Kidney capillary endothelial cell (primary cell): ENCODE measurements at regions not wholly inside any gene's neighbourhood (a gene's known extent, or its start where the extent isn't known, plus 50 kb on each side); places are given as distances from the start of the nearest gene placed in this dataset.
"Not testable (repeated sequence)": the region's sequence is repeated elsewhere in the genome, so short reads cannot be mapped to it uniquely, and the experiment has no call there.

Experiments
- DNase-seq: peaks from one replicate; pipeline ENCODE4 v3.0.0-alpha.2; 2018; ENCODE audit warnings: low spot score

DNA sequence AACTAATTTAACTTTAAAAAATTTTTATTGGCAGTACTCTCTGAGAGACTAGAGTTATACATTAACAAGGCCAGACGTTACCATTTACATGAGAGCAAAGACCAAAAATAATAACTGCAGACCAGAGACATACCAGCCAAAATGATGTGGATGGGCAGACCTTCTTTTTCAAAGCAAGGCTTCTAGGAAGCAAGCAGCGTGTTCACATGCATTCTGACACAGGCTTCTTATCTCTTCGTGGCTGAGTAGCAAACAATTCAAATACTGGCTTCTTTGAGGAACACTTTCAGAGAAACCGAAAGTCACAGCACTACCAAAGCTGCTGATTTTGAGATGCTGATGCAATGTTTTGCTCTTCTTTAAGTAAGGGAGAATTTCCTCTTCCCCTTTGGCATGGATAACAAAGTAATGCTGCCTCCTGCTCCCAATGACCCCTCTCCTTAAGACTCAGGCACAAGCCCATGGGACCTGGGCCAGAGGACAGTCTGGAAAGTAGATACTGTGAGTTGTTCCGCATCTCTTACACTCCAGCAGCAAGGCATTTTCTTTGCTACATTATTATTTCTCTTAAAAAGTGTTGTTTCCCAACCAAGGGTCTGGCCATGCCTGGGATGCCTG lies 181.9 kb downstream of the MREG start:
- DNase-seq = no peak

DNA sequence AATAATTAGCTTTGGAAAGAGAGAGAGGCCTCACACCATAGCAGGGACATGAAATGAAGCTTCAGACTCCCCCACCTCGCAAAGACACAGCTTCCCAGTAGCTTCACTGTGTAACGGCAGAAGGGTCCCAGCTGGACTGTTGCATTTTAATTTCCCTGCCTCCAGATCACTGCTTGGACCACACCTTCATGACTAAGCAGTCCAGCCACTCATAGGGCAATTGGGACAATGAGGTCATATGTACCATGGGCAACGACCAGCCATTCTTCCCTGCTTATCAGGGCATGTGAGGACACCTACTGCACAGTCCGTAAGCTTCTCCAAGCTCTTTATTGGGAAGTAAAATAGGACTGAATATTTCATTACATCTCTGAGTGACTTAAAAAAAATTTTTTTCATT lies 183.0 kb downstream of the MREG start:
- DNase-seq = no peak

GRCh38 chr2:215829261-215829660 lies 184.1 kb downstream of the MREG start:
- no peak for DNase-seq

DNA sequence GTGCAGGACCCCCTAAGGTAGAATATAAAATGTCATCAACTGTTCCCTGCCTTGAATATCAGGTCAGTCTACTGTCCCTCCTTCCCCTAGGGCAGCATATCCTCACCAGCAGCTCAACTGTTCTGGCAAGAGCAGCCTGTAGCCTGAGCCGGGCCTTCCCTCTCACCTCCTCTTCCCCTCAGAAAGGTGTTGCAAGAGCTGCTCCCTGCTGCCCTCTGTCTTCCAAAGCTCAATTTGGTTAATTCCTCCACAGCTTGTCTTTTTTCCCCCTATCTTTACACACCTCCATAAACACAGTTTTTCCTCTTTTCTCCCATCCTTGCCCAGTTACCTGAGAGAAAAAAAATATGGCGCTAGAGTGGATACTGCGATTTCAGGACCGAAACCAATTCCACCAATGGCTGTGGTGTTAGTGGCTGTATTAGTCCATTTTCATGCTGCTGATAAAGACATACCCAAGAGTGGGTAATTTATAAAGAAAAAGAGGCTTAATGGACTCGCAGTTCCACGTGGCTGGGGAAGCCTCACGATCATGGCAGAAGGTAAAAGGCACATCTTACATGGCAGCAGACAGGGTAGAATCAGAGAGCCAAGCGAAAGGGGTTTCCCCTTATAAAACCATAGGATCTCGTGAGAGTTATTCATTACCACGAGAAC lies 184.7 kb downstream of the MREG start:
- DNase-seq = no peak

- no peak for DNase-seq
Measured at GRCh38 chr2:215826838-215827441, 186.4 kb downstream of the MREG start.

GRCh38 chr2:215826376-215826775 lies 187.0 kb downstream of the MREG start:
- DNase-seq = no peak

- DNase-seq = no peak
Measured at GRCh38 chr2:215825707-215826106, 187.6 kb downstream of the MREG start.

DNA sequence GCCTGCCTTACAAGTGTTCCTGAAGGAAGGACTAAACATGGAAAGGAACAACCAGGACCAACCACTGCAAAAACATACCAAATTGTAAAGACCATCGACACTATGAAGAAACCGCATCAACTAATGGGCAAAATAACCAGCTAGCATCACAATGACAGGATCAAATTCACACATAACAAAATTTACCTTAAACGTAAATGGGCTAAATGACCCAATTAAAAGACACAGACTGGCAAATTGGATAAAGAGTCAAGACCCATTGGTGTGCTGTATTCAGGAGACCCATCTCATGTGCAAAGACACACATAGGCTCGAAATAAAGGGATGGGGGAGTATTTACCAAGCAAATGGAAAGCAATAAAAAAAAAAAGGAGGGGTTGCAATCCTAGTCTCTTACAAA lies 192.1 kb downstream of the MREG start:
- DNase-seq = not testable (repeated sequence)

DNA sequence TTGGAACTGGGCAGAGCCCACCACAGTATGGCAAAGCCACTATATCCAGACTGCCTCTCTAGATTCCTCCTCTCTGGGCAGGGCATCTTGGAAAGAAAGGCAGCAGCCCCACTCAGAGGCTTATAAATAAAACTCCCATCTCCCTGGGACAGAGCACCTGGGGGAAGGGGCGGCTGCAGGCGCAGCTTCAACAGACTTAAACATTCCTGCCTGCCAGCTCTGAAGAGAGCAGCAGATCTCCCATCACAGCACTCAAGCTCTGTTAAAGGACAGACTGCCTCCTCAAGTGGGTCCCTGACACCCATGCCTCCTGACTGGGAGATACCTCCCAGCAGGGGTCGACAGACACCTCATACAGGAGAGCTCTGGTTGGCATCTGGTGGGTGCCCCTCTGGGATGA lies 193.6 kb downstream of the MREG start:
- DNase-seq = not testable (repeated sequence)

DNA sequence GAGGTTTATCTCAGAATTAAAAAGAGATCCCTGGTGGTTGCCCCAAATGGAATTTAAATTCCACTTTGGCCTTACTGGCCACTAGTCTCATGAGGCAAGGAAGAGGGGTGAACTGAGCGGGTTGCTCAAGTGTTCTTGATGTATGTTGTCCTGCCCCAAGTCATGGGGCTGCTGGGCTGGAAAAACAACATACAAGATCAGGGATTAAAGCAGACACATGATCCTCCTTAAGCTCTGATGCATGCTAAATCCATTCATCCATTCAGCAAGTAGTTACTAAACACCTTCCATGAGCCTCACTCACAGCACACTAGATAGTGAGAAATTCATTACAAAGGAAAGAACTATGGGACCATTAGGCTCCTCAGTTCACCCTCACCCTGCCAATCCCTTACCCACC lies 196.3 kb downstream of the MREG start:
- DNase-seq = no peak

DNA sequence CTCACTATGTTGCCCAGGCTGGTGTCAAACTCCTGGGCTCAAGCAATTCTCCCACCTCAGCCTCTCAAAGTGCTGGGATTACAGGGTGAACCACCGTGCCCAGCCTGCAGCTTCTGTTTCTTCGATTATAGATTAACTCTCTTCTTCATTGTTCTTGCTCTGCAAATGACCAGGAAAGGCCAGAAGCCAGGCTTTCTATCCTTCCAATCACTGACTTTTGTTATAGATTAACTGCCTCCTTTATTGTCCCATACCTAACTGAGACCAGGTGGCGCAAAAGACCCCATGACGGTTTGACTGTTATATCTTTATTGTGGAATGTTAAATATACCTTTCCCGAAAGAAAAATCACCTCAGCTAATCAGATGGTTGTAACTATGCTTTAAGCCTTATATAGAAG lies 196.9 kb downstream of the MREG start:
- no peak for DNase-seq

- no peak for DNase-seq
Measured at GRCh38 chr2:215815960-215816359, 197.4 kb downstream of the MREG start.

DNA sequence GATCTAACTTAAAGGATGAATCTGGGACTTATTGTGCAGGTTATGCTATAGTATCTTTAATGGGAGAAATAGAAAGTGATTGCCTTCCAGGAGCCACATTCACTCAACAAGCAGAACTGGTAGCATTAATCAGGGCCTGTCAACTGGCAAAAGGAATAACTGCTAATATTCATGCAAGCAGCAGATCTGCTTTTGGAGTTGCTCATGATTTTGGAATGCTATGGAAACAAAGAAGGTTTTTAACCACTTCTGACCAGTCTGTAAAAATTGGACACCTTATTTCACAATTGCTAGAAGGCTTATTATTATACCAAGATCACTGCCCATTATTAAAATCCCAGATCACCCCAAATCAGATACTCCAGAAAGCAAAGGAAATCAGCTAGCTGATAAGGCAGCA lies 200.4 kb downstream of the MREG start:
- no peak for DNase-seq

GRCh38 chr2:215811409-215812345 lies 201.7 kb downstream of the MREG start:
- DNase-seq = no peak

DNA sequence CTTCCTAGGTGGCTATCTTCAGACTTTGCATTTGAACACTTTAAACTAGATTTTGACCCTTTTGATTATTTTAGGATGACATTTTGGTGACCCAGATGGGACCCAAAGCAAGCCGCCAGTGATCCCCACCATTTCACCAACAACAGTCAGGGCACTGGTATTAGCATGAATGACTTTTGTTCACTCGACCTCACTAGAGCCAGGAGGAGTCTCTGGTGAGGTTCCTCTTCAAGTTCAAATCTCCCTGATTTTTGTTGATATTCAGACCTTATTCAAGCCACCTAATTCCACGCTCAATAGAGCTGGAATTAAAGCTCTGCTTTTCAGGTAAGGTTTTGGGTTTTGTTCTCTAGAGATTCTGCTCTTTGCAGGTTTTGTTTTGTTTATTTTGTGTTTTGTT lies 202.3 kb downstream of the MREG start:
- DNase-seq = no peak

- DNase-seq = no peak
Measured at GRCh38 chr2:215808996-215809395, 204.4 kb downstream of the MREG start.

GRCh38 chr2:215808194-215808593 lies 205.2 kb downstream of the MREG start:
- no peak for DNase-seq

- no peak for DNase-seq
Measured at GRCh38 chr2:215805493-215805892, 207.9 kb downstream of the MREG start.

DNA sequence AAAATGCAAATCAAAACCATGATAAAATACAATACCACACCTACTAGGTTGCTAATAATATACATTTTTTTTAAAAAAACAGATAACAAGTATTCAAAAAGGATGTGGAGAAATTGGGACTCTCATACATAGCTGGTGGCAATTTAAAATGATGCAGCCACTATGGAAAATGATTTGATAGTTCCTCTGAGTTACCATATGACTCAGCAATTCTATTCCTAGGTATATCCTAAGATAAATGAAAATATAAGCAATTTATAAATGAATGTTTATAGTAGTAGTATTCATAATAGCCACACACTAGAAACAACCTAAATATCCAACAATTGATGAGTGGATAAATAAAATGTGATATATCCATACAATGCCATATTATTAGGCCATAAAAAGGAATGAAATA lies 210.2 kb downstream of the MREG start:
- DNase-seq = no peak

DNA sequence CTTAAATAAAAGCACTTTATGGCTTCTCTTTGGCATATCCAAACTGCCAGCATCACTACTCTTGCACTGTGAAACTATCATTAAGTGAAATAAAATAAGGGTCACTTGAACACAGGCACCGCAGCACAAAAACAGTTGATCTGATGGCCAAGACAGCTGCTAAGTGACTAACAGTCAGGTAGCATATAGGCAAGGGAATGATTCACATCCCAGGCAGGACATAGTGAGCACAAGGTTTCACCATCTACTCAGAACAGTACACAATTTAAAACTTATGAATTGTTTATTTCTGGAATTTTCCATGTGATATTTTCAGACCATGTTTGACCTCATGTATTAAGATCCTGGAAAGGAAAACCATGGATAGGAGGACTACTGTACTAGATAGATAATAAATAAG lies 214.2 kb downstream of the MREG start:
- no peak for DNase-seq

- DNase-seq = no peak
Measured at GRCh38 chr2:215797676-215798075, 215.7 kb downstream of the MREG start.

- DNase-seq = no peak
Measured at GRCh38 chr2:215796140-215796855, 217.1 kb downstream of the MREG start.
